HCT116 (cell line): ENCODE measurements at regions not wholly inside any gene's neighbourhood (a gene's known extent, or its start where the extent isn't known, plus 50 kb on each side); places are given as distances from the start of the nearest gene placed in this dataset.

ENCODE experiments used
- ATAC-seq: fragments of 200-7000 bp; cut with Tn5 transposase; 2 replicates; pipeline ENCODE4 v1.9.1; 2020; ENCODE audit warnings: mild to moderate bottlenecking, moderate library complexity
- BruUV-seq: library from RNA; stranded (reverse); fragments of 400-500 nt; replicated peaks from 2 replicates; lab custom pipeline; 2021; lab: Mats Ljungman, UMichigan
- CTCF ChIA-PET: fragments of 300-600 bp; sonication (Branson Sonifier 250); formaldehyde crosslinking; loops from one replicate; lab custom pipeline; 2021; ENCODE audit warnings: antibody characterized with exemption; lab: Charles Lee
- POLR2A ChIA-PET: fragments of 300-600, 350-600 bp; sonication (Branson Sonifier 250); formaldehyde crosslinking; loops from one replicate; lab custom pipeline; 2021; ENCODE audit warnings: antibody characterized with exemption; lab: Charles Lee
- RAD21 ChIA-PET, 2 experiments: fragments of 300-600 bp; sonication (Branson Sonifier 250); formaldehyde crosslinking; loops; one replicate each; lab custom pipeline; 2023; ENCODE audit warnings: low total read pairs in 2 of 2; ENCODE audit not compliant: uncharacterized antibody in 2 of 2, unreplicated experiment in 2 of 2, low non-redundant PET in 1 of 2; lab: Charles Lee
- DNase-seq: peaks from one replicate; pipeline ENCODE4 v3.0.0-alpha.2; 2010; ENCODE audit warnings: low read depth, low spot score
- H2AFZ ChIP-seq: fragments of 200-600 bp; shearing (Covaris generic), sonication (generic); 2 replicates; pipeline ENCODE4 v1.6.1; 2017; ENCODE audit warnings: low read depth, mixed run types, mixed read lengths, antibody characterized with exemption, low read length; ENCODE audit not compliant: poor library complexity, severe bottlenecking
- H3K27ac ChIP-seq: 2 replicates; pipeline ENCODE4 v1.5.1; 2012; ENCODE audit warnings: low read depth, low read length
- H3K27me3 ChIP-seq: fragments of 200-600 bp; sonication (generic); 2 replicates; pipeline ENCODE4 v1.6.1; 2016; ENCODE audit warnings: mixed run types, low read length, mixed read lengths; ENCODE audit not compliant: insufficient read depth
- H3K36me3 ChIP-seq, 2 experiments: fragments of 200-500 bp in 1 of 2; fragments of 200-600 bp in 1 of 2; sonication (Bioruptor generic) in 1 of 2; sonication (generic) in 1 of 2; 2 replicates each; pipeline versions ENCODE4 v1.5.1 to v1.6.1; 2014 to 2016; ENCODE audit warnings: low read length in 2 of 2, inconsistent platforms in 1 of 2, mixed read lengths in 1 of 2, mixed run types in 1 of 2; ENCODE audit not compliant: insufficient read depth in 2 of 2, control insufficient read depth in 1 of 2
- H3K4me1 ChIP-seq, 2 experiments: fragments of 200-600 bp in 1 of 2; sonication (generic) in 1 of 2; 2 replicates each; pipeline versions ENCODE4 v1.5.1 to v1.6.1; 2012 to 2017; ENCODE audit warnings: low read length in 2 of 2, inconsistent platforms in 1 of 2, mild to moderate bottlenecking in 1 of 2, mixed read lengths in 1 of 2, mixed run types in 1 of 2, moderate library complexity in 1 of 2; ENCODE audit not compliant: insufficient read depth in 2 of 2, control insufficient read depth in 1 of 2
- H3K4me2 ChIP-seq: fragments of 200-600 bp; sonication (generic); 2 replicates; pipeline ENCODE4 v1.6.1; 2017; ENCODE audit warnings: mixed run types, low read length, mixed read lengths
- H3K4me3 ChIP-seq, 2 experiments: fragments of 200-600 bp in 1 of 2; sonication (generic) in 1 of 2; replicated peaks in 1 of 2; 2 replicates each; pipeline ENCODE4 v1.5.1; 2011 to 2016; ENCODE audit warnings: low read length in 2 of 2, control low read depth in 1 of 2, low read depth in 1 of 2, mild to moderate bottlenecking in 1 of 2, mixed read lengths in 1 of 2, mixed run types in 1 of 2
- H3K79me2 ChIP-seq: fragments of 200-600 bp; sonication (generic); 2 replicates; pipeline ENCODE4 v1.6.1; 2017; ENCODE audit warnings: mild to moderate bottlenecking, mixed run types, low read length, moderate library complexity, mixed read lengths; ENCODE audit not compliant: insufficient read depth
- H3K9ac ChIP-seq: fragments of 200-600 bp; sonication (generic); 2 replicates; pipeline ENCODE4 v1.6.1; 2016; ENCODE audit warnings: low read length, mixed read lengths
- H3K9me2 ChIP-seq: fragments of 200-600 bp; sonication (generic), shearing (Covaris generic); 2 replicates; pipeline ENCODE4 v1.6.1; 2017; ENCODE audit warnings: mixed run types, mild to moderate bottlenecking, moderate library complexity; ENCODE audit not compliant: insufficient read depth
- H3K9me3 ChIP-seq, 2 experiments: fragments of 200-500 bp in 1 of 2; fragments of 200-600 bp in 1 of 2; sonication (Bioruptor generic) in 1 of 2; sonication (generic) in 1 of 2; 2 replicates each; pipeline ENCODE4 v1.6.1; 2014 to 2017; ENCODE audit warnings: low read length in 2 of 2, mixed read lengths in 2 of 2, inconsistent platforms in 1 of 2, low read depth in 1 of 2, mild to moderate bottlenecking in 1 of 2, mixed run types in 1 of 2, moderate library complexity in 1 of 2; ENCODE audit not compliant: control insufficient read depth in 1 of 2, insufficient read depth in 1 of 2
- H4K20me1 ChIP-seq: fragments of 200-600 bp; sonication (generic), shearing (Covaris generic); 2 replicates; pipeline ENCODE4 v1.6.1; 2017; ENCODE audit warnings: mixed run types, mild to moderate bottlenecking, moderate library complexity; ENCODE audit not compliant: insufficient read depth
- ATF3 ChIP-seq: IDR thresholded peaks from 2 replicates; pipeline ENCODE4 v1.6.1; 2012
- CBX3 ChIP-seq: IDR thresholded peaks from 2 replicates; pipeline ENCODE4 v1.6.1; 2012; ENCODE audit warnings: low read depth
- CEBPB ChIP-seq: IDR thresholded peaks from 2 replicates; pipeline ENCODE4 v1.6.1; 2012; ENCODE audit warnings: low read depth
- CTCF ChIP-seq, 3 experiments: fragments of 200-600 bp in 1 of 3; sonication (generic) in 1 of 3; IDR thresholded peaks in 2 of 3; conservative IDR thresholded peaks in 1 of 3; 2 replicates each; pipeline ENCODE4 v1.5.1; 2012 to 2017; ENCODE audit warnings: low read depth in 2 of 3, low read length in 2 of 3, antibody characterized with exemption in 1 of 3, borderline replicate concordance in 1 of 3, control low read depth in 1 of 3, mild to moderate bottlenecking in 1 of 3, mixed read lengths in 1 of 3, mixed run types in 1 of 3, moderate library complexity in 1 of 3; ENCODE audit not compliant: insufficient read depth in 1 of 3
- ELF1 ChIP-seq: IDR thresholded peaks from 2 replicates; pipeline ENCODE4 v1.6.1; 2012; ENCODE audit warnings: low read depth, borderline replicate concordance
- EZH2phosphoT487 ChIP-seq: fragments of 200-600 bp; IDR thresholded peaks from 2 replicates; pipeline ENCODE4 v1.6.1; 2018; ENCODE audit warnings: antibody characterized with exemption, borderline replicate concordance
- FOSL1 ChIP-seq: IDR thresholded peaks from 2 replicates; pipeline ENCODE4 v1.6.1; 2012; ENCODE audit warnings: low read depth
- JUND ChIP-seq: IDR thresholded peaks from 2 replicates; pipeline ENCODE4 v1.6.1; 2012
- MAX ChIP-seq: IDR thresholded peaks from 2 replicates; pipeline ENCODE4 v1.6.1; 2012
- POLR2AphosphoS5 ChIP-seq: IDR thresholded peaks from 2 replicates; pipeline ENCODE4 v1.6.1; 2011; ENCODE audit warnings: mild to moderate bottlenecking, low read depth, low read length, moderate library complexity
- RAD21 ChIP-seq: IDR thresholded peaks from 2 replicates; pipeline ENCODE4 v1.6.1; 2012; ENCODE audit warnings: low read depth, mild to moderate bottlenecking
- SIN3A ChIP-seq: IDR thresholded peaks from 2 replicates; pipeline ENCODE4 v1.6.1; 2012; ENCODE audit warnings: low read depth
- YY1 ChIP-seq: IDR thresholded peaks from 2 replicates; pipeline ENCODE4 v1.6.1; 2011; ENCODE audit warnings: low read length, low read depth, moderate library complexity, mild to moderate bottlenecking; ENCODE audit not compliant: insufficient replicate concordance; ENCODE audit errors: extremely low read depth
- ZBTB33 ChIP-seq: IDR thresholded peaks from 2 replicates; pipeline ENCODE4 v1.6.1; 2011; ENCODE audit warnings: mild to moderate bottlenecking, low read length, moderate library complexity; ENCODE audit not compliant: insufficient replicate concordance; ENCODE audit errors: extremely low read depth
- ZNF274 ChIP-seq: fragments of 200-500 bp; sonication (Bioruptor generic); IDR thresholded peaks from 2 replicates; pipeline ENCODE4 v1.6.1; 2014; ENCODE audit warnings: mild to moderate bottlenecking, low read depth, low read length, inconsistent platforms
- intact Hi-C: fragments of 100-400 bp; cut with micrococcal nuclease; formaldehyde crosslinking; loops from 2 replicates; pipeline ENCODE4 v1.10.0; 2022

- Histone ChIP-seq H3K9ac (no peak overlapping the region), H4K20me1 (no peaks in the 10 kb centered on the region), H3K4me3 (no peak overlapping the region), H3K9me3 (no peaks in the 10 kb centered on the region), H3K4me1 (no peaks in the 10 kb centered on the region), H2AFZ (no peak overlapping the region), H3K4me2 (no peak overlapping the region), H3K27ac (no peak overlapping the region), H3K27me3 (no peaks in the 10 kb centered on the region), H3K79me2 (no peaks in the 10 kb centered on the region), H3K36me3 (no peaks in the 10 kb centered on the region)
- no peak for ATAC-seq
- BruUV-seq = no TSS peak
- intact Hi-C loops = no loop called here
- TF ChIP-seq CTCF (IDR thresholded peaks at IDR 0.05 in 2 of 3, conservative IDR thresholded peaks at IDR 0.05 in 1 of 3; ENCODE audit: borderline replicate concordance in 1 of 3, insufficient read depth in 1 of 3, low read depth in 2 of 3, low read length in 2 of 3) = no peak
- no peak for TF ChIP-seq SIN3A
- no peak for TF ChIP-seq ZNF274
- no peak for TF ChIP-seq CEBPB
- TF ChIP-seq CBX3 = no peak
- no peak for TF ChIP-seq ELF1
- TF ChIP-seq, all 23 proteins: peak for 0
- no peaks in the 10 kb centered on the region for H3K9me2 ChIP-seq
- DNase-seq = no peak
- ChIA-PET RAD21 (no interaction called here), CTCF (no interaction called here), POLR2A (no interaction called here)
These were observed 528.5 kb downstream of the BCL11B start for GRCh38 chr14:98743536-98743935.

- Histone ChIP-seq H3K4me1 (no peaks in the 10 kb centered on the region), H3K27ac (no peak overlapping the region), H3K9me2 (no peaks in the 10 kb centered on the region), H4K20me1 (no peaks in the 10 kb centered on the region), H3K4me2 (no peak overlapping the region), H3K36me3 (no peaks in the 10 kb centered on the region), H3K9me3 (no peaks in the 10 kb centered on the region), H3K9ac (no peak overlapping the region), H2AFZ (no peak overlapping the region), H3K4me3 (no peak overlapping the region), H3K27me3 (no peaks in the 10 kb centered on the region), H3K79me2 (no peaks in the 10 kb centered on the region)
- ATAC-seq (no peak), DNase-seq (no peak)
- RAD21 ChIA-PET = no interaction called here
- POLR2A ChIA-PET = no interaction called here
- intact Hi-C loops = no loop called here
- no TSS peak for BruUV-seq
- CTCF ChIA-PET = no interaction called here
- TF ChIP-seq CBX3 (no peak), FOSL1 (no peak), ATF3 (no peak), EZH2phosphoT487 (no peak), MAX (no peak), JUND (no peak), ZBTB33 (no peak), RAD21 (no peak), YY1 (no peak), POLR2AphosphoS5 (no peak)
These were observed 523.0 kb downstream of the BCL11B start for GRCh38 chr14:98748966-98749365.
